Thyroid gland (tissue), 4 donors: ENCODE measurements at regions not wholly inside any gene's neighbourhood (a gene's known extent, or its start where the extent isn't known, plus 50 kb on each side); places are given as distances from the start of the nearest gene placed in this dataset.

ENCODE experiments used
- DNase-seq, 2 donors: peaks; one replicate each; pipeline ENCODE4 v3.0.0-alpha.2; 2019
- H3K27ac ChIP-seq, 3 donors: fragments of 200-600 bp; sonication (generic); 1 replicate in 2 of 3; 2 replicates in 1 of 3; pipeline ENCODE4 v1.5.1; 2016 to 2019; ENCODE audit warnings: mild to moderate bottlenecking in 1 of 3, moderate library complexity in 1 of 3
- H3K27me3 ChIP-seq: fragments of 200-600 bp; sonication (generic); one replicate; pipeline ENCODE4 v1.5.1; 2019
- H3K36me3 ChIP-seq, 2 donors: fragments of 200-600 bp; sonication (generic); one replicate each; pipeline ENCODE4 v1.5.1; 2016 to 2019
- H3K4me1 ChIP-seq, 2 donors: fragments of 200-600 bp; sonication (generic); one replicate each; pipeline ENCODE4 v1.5.1; 2017 to 2019
- H3K4me3 ChIP-seq, 3 donors: fragments of 200-600 bp; sonication (generic); replicated peaks in 1 of 3; 1 replicate in 2 of 3; 2 replicates in 1 of 3; pipeline ENCODE4 v1.5.1; 2016; ENCODE audit warnings: mild to moderate bottlenecking in 1 of 3
- H3K9me3 ChIP-seq: fragments of 200-600 bp; sonication (generic); one replicate; pipeline ENCODE4 v1.5.1; 2017
- CTCF ChIP-seq, 6 experiments: fragments of 200-600 bp in 3 of 6; fragments of 450-650 bp in 3 of 6; sonication (generic) in 3 of 6; IDR thresholded peaks; one replicate each; pipeline ENCODE4 v1.5.1; 2016 to 2019; ENCODE audit warnings: antibody characterized with exemption in 6 of 6, mild to moderate bottlenecking in 2 of 6, inconsistent platforms in 1 of 6, moderate library complexity in 1 of 6
- POLR2A ChIP-seq, 2 donors: fragments of 450-650 bp; IDR thresholded peaks; one replicate each; pipeline ENCODE4 v1.6.1; 2017; ENCODE audit warnings: antibody characterized with exemption in 2 of 2, mild to moderate bottlenecking in 2 of 2, moderate library complexity in 1 of 2
- WGBS, 2 donors: methylation state at CpG; one replicate each; pipeline ENCODE4 v1.1.5; 2017; 5-methylcytosine and 5-hydroxymethylcytosine counted together
- intact Hi-C: fragments of 100-400 bp; cut with DNase I; formaldehyde crosslinking; loops from one replicate; pipeline ENCODE4 v1.15.1; 2023

- no peaks in the 10 kb centered on the region for H3K9me3 ChIP-seq
- intact Hi-C loops: no loop called here
- TF ChIP-seq POLR2A (IDR thresholded peaks at IDR 0.05) (no peak), CTCF (IDR thresholded peaks at IDR 0.05) (no peak)
- H3K27me3 ChIP-seq: no peaks in the 10 kb centered on the region
- H3K4me1 ChIP-seq: no peaks in the 10 kb centered on the region
- no peak overlapping the region for H3K27ac ChIP-seq
- H3K4me3 ChIP-seq: no peak overlapping the region
- H3K36me3 ChIP-seq: no peaks in the 10 kb centered on the region
- DNase-seq: no peak
Observed at GRCh38 chr12:17414596-17414995, 675.4 kb downstream of the RERGL start.

GRCh38 chr12:17411662-17412061 lies 678.3 kb downstream of the RERGL start:
- H3K4me1 ChIP-seq: no peaks in the 10 kb centered on the region
- H3K27me3 ChIP-seq: no peaks in the 10 kb centered on the region
- no peak for TF ChIP-seq POLR2A (IDR thresholded peaks at IDR 0.05)
- TF ChIP-seq CTCF (IDR thresholded peaks at IDR 0.05): no peak
- H3K27ac ChIP-seq: no peak overlapping the region
- WGBS, 2 donors: 88 to 92% methylated on average over 5 of the region's 5 CpGs
- H3K4me3 ChIP-seq: no peak overlapping the region
- intact Hi-C loops: no loop called here
- no peaks in the 10 kb centered on the region for H3K9me3 ChIP-seq
- no peaks in the 10 kb centered on the region for H3K36me3 ChIP-seq
- no peak for DNase-seq

- DNase-seq: no peak
- Histone ChIP-seq H3K27me3 (no peaks in the 10 kb centered on the region), H3K27ac (no peak overlapping the region), H3K4me1 (no peaks in the 10 kb centered on the region), H3K36me3 (no peaks in the 10 kb centered on the region), H3K4me3 (no peak overlapping the region), H3K9me3 (no peaks in the 10 kb centered on the region)
- TF ChIP-seq CTCF (IDR thresholded peaks at IDR 0.05): no peak
- TF ChIP-seq POLR2A (IDR thresholded peaks at IDR 0.05): no peak
- WGBS, 2 donors: 90 to 93% methylated on average over 4 of the region's 4 CpGs
- intact Hi-C loops: no loop called here
Observed at GRCh38 chr12:17388679-17389078, 701.3 kb downstream of the RERGL start.

- Histone ChIP-seq H3K4me3 (no peak overlapping the region), H3K36me3 (no peaks in the 10 kb centered on the region), H3K4me1 (no peaks in the 10 kb centered on the region), H3K27me3 (no peaks in the 10 kb centered on the region), H3K27ac (no peak overlapping the region), H3K9me3 (no peaks in the 10 kb centered on the region)
- intact Hi-C loops: no loop called here
- no peak for DNase-seq
- WGBS, 2 donors: 82 to 90% methylated on average over 3 of the region's 3 CpGs
- TF ChIP-seq CTCF (IDR thresholded peaks at IDR 0.05): no peak
- TF ChIP-seq POLR2A (IDR thresholded peaks at IDR 0.05): no peak
Observed at GRCh38 chr12:17383321-17383720, 706.7 kb downstream of the RERGL start.

- no peaks in the 10 kb centered on the region for H3K9me3 ChIP-seq
- H3K4me3 ChIP-seq: no peak overlapping the region
- no peak overlapping the region for H3K27ac ChIP-seq
- DNase-seq: no peak
- no peaks in the 10 kb centered on the region for H3K27me3 ChIP-seq
- H3K4me1 ChIP-seq: no peaks in the 10 kb centered on the region
- intact Hi-C loops: no loop called here
- WGBS, 2 donors: 79 to 87% methylated on average over 1 to 2 of the region's 2 CpGs
- TF ChIP-seq CTCF (IDR thresholded peaks at IDR 0.05): no peak
- no peak for TF ChIP-seq POLR2A (IDR thresholded peaks at IDR 0.05)
- no peaks in the 10 kb centered on the region for H3K36me3 ChIP-seq
Observed at GRCh38 chr12:17381211-17381610, 708.8 kb downstream of the RERGL start.
